ENCODE measurements at regions not wholly inside any gene's neighbourhood (a gene's known extent, or its start where the extent isn't known, plus 50 kb on each side); places are given as distances from the start of the nearest gene placed in this dataset.

DNA sequence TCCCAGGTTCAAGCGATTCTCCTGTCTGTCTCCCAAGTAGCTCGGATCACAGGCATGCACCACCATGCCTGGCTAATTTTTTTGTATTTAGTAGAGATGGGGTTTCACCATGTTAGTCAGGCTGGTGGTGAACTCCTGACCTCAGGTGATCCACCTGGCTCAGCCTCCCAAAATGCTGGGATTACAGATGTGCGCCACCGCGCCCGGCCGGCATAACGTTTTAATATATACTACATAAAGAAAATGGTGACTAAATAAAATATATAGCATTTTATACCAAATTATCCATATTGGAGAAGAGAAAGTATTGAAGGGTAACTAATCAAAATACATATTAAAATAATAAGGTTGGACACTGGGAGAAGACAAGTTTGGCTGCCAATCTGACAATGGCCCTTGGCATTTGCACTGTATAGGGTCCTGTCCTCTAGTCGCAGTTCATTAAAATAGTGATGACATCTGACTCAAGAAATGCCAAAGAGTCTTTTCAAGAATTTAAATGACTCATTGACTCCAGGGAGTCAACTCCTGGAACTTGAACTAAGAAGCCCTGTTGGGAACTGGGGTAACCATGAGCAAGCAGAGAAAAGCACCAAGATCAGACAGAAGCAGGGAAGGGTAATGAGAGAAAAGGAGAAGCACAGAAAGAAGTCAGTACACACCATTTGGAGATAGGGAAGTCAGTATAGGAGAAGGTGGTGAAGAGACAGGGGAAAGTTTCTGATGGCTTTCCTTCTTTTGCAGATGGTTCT lies 91.1 kb downstream of the CH25H start:
- no peak for TF ChIP-seq SIN3A (IDR thresholded peaks at IDR 0.05; ENCODE audit: borderline replicate concordance, insufficient read depth, low read length)
- TF ChIP-seq POLR2AphosphoS5 (IDR thresholded peaks at IDR 0.05; ENCODE audit: low read depth, low read length) = no peak
- TF ChIP-seq, protein P1, sequence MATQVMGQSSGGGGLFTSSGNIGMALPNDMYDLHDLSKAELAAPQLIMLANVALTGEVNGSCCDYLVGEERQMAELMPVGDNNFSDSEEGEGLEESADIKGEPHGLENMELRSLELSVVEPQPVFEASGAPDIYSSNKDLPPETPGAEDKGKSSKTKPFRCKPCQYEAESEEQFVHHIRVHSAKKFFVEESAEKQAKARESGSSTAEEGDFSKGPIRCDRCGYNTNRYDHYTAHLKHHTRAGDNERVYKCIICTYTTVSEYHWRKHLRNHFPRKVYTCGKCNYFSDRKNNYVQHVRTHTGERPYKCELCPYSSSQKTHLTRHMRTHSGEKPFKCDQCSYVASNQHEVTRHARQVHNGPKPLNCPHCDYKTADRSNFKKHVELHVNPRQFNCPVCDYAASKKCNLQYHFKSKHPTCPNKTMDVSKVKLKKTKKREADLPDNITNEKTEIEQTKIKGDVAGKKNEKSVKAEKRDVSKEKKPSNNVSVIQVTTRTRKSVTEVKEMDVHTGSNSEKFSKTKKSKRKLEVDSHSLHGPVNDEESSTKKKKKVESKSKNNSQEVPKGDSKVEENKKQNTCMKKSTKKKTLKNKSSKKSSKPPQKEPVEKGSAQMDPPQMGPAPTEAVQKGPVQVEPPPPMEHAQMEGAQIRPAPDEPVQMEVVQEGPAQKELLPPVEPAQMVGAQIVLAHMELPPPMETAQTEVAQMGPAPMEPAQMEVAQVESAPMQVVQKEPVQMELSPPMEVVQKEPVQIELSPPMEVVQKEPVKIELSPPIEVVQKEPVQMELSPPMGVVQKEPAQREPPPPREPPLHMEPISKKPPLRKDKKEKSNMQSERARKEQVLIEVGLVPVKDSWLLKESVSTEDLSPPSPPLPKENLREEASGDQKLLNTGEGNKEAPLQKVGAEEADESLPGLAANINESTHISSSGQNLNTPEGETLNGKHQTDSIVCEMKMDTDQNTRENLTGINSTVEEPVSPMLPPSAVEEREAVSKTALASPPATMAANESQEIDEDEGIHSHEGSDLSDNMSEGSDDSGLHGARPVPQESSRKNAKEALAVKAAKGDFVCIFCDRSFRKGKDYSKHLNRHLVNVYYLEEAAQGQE (IDR thresholded peaks at IDR 0.05; ENCODE audit: insufficient read depth in 1 of 2, low read depth in 2 of 2, low read length in 2 of 2) = no peak
- TF ChIP-seq TAF1 (IDR thresholded peaks at IDR 0.05; ENCODE audit: borderline replicate concordance, insufficient read depth, low read length) = no peak

Data from PFSK-1 (cell line).